Small intestine (tissue), 7 donors: ENCODE measurements at regions not wholly inside any gene's neighbourhood (a gene's known extent, or its start where the extent isn't known, plus 50 kb on each side); places are given as distances from the start of the nearest gene placed in this dataset.
A peak's percentile ranks its signal among the peaks of the same experiment; 100 is the strongest.

Source experiments
- DNase-seq, 2 donors: peaks; one replicate each; pipeline versions ENCODE4 v3.0.0 to v3.0.0-alpha.2; 2013
- FAIRE-seq: peaks from 2 replicates; lab custom pipeline; 2012; peaks lifted over from hg19 to GRCh38; lab: Jason Lieb, UNC
- H3K27ac ChIP-seq, 3 donors: one replicate each; pipeline ENCODE4 v1.5.1; 2013; ENCODE audit warnings: low read length in 2 of 3, mild to moderate bottlenecking in 2 of 3, control low read depth in 1 of 3, inconsistent platforms in 1 of 3, low read depth in 1 of 3, moderate library complexity in 1 of 3
- H3K27me3 ChIP-seq, 3 donors: one replicate each; pipeline ENCODE4 v1.6.1; 2013; ENCODE audit warnings: low read length in 3 of 3, inconsistent platforms in 1 of 3; ENCODE audit not compliant: control insufficient read depth in 3 of 3, insufficient read depth in 3 of 3
- H3K36me3 ChIP-seq, 3 donors: one replicate each; pipeline ENCODE4 v1.6.1; 2013; ENCODE audit warnings: low read length in 3 of 3, inconsistent platforms in 1 of 3, low read depth in 1 of 3, mild to moderate bottlenecking in 1 of 3, moderate library complexity in 1 of 3; ENCODE audit not compliant: control insufficient read depth in 3 of 3, insufficient read depth in 2 of 3
- H3K4me1 ChIP-seq, 3 donors: one replicate each; pipeline ENCODE4 v1.6.1; 2013; ENCODE audit warnings: low read length in 2 of 3, inconsistent platforms in 1 of 3, low read depth in 1 of 3, mild to moderate bottlenecking in 1 of 3, moderate library complexity in 1 of 3; ENCODE audit not compliant: control insufficient read depth in 3 of 3, insufficient read depth in 2 of 3
- H3K4me3 ChIP-seq, 3 donors: one replicate each; pipeline ENCODE4 v1.5.1; 2013; ENCODE audit warnings: low read length in 3 of 3, control low read depth in 1 of 3, inconsistent platforms in 1 of 3, low read depth in 1 of 3, mild to moderate bottlenecking in 1 of 3, moderate library complexity in 1 of 3
- H3K9me3 ChIP-seq, 2 donors: one replicate each; pipeline ENCODE4 v1.6.1; 2013; ENCODE audit warnings: low read depth in 1 of 2, low read length in 1 of 2; ENCODE audit not compliant: control insufficient read depth in 2 of 2, insufficient read depth in 1 of 2
- WGBS, 3 donors: extraction: QIAGEN DNeasy Blood & Tissue Kit; methylation state at CpG; one replicate each; pipeline ENCODE4 v1.1.7; 2013; 5-methylcytosine and 5-hydroxymethylcytosine counted together
- donor health status: healthy with polysubstance abuse.
- donor health status: control.
- donor health status: control.
- donor health status: Bipolar disorder and iron deficiency.
- donor health status: healthy.

DNA sequence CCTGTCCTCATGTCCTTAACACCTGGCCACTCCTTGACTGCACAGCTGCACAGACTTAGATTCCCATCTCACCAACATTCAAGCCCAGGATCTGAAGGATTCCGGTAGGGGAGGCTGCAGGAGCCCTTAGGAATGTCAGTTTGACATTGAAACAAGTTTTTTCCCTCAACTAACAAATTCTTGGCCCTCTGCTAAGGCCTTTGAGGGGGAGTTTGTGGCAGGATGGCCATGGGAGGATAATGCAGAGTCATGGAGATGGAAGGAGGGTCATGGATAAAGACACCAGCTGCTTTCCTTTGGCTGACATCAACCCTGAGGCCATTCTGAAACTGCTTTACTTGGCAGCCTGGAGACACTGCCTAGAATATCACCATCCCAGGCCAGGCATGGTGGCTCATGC, 63.4 kb upstream of the PPP2R5A start:
- DNase-seq, result no peak
- no peak overlapping the region for H3K4me3 ChIP-seq
- FAIRE-seq, result no peak
- H3K27me3 ChIP-seq, result no peaks in the 10 kb centered on the region
- H3K27ac ChIP-seq, result no peak overlapping the region
- WGBS, 3 donors, result 72 to 88% (median 86%) methylated on average over 1 of the region's 1 CpG
- H3K4me1 ChIP-seq, result peaks cover 0 to 16% (median 5%) of the 10 kb centered on the region in 3 donors
- no peaks in the 10 kb centered on the region for H3K9me3 ChIP-seq
- no peaks in the 10 kb centered on the region for H3K36me3 ChIP-seq

DNA sequence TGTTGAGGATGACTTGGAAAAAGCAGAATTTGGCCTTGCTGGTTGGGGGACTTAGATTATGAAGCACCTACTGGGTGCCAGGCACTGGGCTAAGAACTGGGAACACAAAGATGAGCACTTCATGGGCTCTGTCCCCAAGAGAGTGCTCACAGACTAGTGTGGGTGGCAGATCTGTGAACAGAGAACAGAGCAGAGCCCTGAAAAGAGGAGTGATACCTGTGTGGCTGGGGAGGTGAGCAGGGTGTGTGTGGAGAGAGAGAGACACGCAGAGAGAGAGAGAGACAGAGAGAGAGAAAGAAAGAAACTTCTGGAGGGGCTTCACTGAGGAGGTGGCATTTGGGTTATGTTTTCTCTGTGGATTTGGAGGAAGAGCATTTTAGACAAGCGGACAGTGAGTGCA, 61.1 kb upstream of the PPP2R5A start:
- WGBS, 3 donors, result 88 to 92% (median 91%) methylated on average over 2 of the region's 2 CpGs
- Histone ChIP-seq H3K27me3 (no peaks in the 10 kb centered on the region), H3K9me3 (no peaks in the 10 kb centered on the region), H3K36me3 (no peaks in the 10 kb centered on the region), H3K27ac (no peak overlapping the region), H3K4me3 (no peak overlapping the region), H3K4me1 (peaks cover 0 to 16% (median 2%) of the 10 kb centered on the region in 3 donors)
- DNase-seq (no peak), FAIRE-seq (no peak)

DNA sequence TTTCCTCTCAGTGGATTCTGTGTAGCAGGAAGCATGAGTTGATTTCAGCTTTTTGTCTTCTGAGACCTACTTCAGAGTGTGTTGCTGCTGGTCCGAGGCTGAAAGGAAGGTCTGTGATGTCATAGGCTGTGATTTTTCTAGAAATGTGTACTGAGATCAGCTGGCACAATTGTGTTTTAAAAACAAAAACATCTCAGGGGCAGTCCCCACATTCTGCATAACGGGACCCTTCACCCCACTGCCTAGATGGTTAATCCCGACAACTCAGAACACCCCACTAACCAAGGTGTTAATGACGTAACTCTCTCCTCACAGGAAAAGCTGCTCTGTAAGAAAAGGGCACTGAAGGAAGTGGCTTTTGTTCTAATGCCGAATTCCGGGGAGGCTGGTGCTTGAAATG, 59.8 kb upstream of the PPP2R5A start:
- FAIRE-seq (no peak), DNase-seq (no peak)
- WGBS, 3 donors, result 49 to 80% (median 57%) methylated on average over 6 of the region's 6 CpGs
- Histone ChIP-seq H3K4me1 (peaks cover 2 to 8% (median 4%) of the 10 kb centered on the region in 3 donors), H3K27me3 (no peaks in the 10 kb centered on the region), H3K36me3 (no peaks in the 10 kb centered on the region), H3K4me3 (no peak overlapping the region), H3K27ac (no peak overlapping the region), H3K9me3 (no peaks in the 10 kb centered on the region)

DNA sequence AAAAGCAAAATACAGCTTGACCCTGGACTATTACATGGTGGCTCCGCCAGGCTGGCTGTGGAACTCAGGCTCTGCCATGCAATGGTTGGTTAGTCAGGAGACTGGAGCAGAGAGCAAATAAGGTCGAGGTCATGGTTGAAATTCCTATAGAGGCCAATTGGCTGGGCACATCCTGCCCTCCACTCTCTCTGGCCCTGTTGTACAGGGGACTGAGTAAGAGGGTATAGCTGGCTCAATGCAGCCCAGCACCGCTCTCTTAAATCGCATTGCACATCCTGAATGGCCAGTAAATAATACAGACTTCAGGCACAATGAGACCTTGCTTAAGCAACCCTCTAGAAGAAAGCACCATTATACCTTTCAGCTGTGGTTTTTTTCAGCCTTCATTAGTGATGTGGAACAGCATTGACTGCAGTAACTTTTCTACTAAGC, 59.3 kb upstream of the PPP2R5A start:
- Histone ChIP-seq H3K4me3 (no peak overlapping the region), H3K4me1 (peaks cover 2 to 8% (median 4%) of the 10 kb centered on the region in 3 donors), H3K9me3 (no peaks in the 10 kb centered on the region), H3K27me3 (no peaks in the 10 kb centered on the region), H3K36me3 (no peaks in the 10 kb centered on the region), H3K27ac (no peak overlapping the region)
- no peak for DNase-seq
- no peak for FAIRE-seq
- 87 to 91% (median 87%) methylated on average over 4 of the region's 4 CpGs for WGBS, 3 donors

DNA sequence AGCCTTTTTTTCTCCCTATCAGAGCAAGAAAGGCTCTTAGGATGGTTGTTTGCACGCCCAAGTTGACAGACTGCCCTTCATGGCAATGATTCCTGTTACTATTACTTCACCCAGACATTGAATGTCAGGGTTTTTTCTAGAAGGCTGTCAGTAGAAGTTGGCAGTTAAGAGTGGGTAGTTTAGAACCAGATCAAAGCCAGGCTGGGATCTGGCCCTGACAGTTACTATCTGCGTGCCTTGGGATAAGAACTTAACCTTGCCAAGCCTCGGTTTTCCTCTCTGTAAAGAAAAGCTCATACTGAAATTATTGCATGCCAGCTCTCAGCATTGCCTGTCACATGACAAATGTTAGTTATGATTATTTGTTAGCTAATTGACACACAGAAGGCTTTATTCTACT, 58.7 kb upstream of the PPP2R5A start:
- FAIRE-seq (no peak), DNase-seq (no peak)
- Histone ChIP-seq H3K9me3 (no peaks in the 10 kb centered on the region), H3K36me3 (no peaks in the 10 kb centered on the region), H3K27me3 (no peaks in the 10 kb centered on the region), H3K4me1 (peaks cover 2 to 8% (median 4%) of the 10 kb centered on the region in 3 donors), H3K4me3 (no peak overlapping the region), H3K27ac (no peak overlapping the region)
- WGBS, 3 donors, result 92% methylated on average over 3 of the region's 3 CpGs

DNA sequence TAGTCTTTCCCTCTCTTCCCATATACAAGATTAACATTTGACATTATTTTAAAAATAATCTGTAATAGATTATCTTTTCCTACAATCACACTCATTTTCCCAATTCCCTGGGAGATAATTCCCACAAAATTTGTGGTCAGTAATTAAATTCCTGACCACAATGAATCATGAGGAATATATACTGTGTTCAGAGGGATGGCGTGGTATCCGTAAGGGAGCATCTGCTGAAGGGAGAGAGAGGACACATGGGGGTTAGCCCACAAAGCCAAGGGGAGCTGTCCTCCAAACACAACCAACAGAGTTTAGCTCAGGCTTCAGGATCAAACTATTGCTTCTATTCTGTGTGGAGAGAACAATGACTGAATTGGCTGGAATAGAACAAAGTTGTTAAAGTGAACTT, 57.1 kb upstream of the PPP2R5A start:
- 96 to 100% (median 96%) methylated on average over 2 of the region's 2 CpGs for WGBS, 3 donors
- H3K27ac ChIP-seq, result no peak overlapping the region
- H3K36me3 ChIP-seq, result no peaks in the 10 kb centered on the region
- no peak for FAIRE-seq
- H3K4me3 ChIP-seq, result no peak overlapping the region
- H3K4me1 ChIP-seq, result peaks cover 2 to 8% (median 4%) of the 10 kb centered on the region in 3 donors
- no peaks in the 10 kb centered on the region for H3K9me3 ChIP-seq
- DNase-seq, result no peak
- no peaks in the 10 kb centered on the region for H3K27me3 ChIP-seq

DNA sequence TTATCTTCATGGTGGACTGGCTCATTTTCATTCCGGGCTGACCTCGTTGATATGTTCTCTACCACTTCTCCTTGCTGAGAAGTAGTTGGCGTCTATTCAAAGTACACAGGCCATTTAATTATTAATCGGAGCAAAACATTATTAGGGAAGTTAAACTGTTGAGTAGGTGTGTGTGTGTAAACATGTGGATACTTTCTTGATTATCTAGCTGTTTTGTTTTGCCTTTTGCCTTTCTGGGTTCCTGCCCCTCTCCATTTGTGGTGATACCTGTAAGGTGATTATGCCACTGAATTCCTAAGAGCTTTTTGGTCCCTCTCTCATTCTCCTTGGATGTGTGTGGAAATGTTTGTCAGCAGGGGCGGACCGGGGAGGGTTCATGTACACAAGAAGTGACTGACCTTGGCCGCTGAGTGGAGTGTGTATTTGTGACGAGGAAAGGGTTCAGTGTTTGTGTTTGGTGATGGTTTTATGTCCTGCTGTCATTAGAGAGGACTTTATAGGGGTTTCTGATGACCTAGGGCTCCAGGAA, 56.6 kb upstream of the PPP2R5A start:
- H3K36me3 ChIP-seq, result no peaks in the 10 kb centered on the region
- no peaks in the 10 kb centered on the region for H3K27me3 ChIP-seq
- H3K4me1 ChIP-seq, result peaks cover 2 to 8% (median 4%) of the 10 kb centered on the region in 3 donors
- no peak for FAIRE-seq
- peak; percentile 64 to 91 for DNase-seq
- 18 to 55% (median 34%) methylated on average over 8 of the region's 8 CpGs for WGBS, 3 donors
- H3K9me3 ChIP-seq, result no peaks in the 10 kb centered on the region
- no peak overlapping the region for H3K4me3 ChIP-seq
- H3K27ac ChIP-seq, result peak overlapping the region in 2 of 3 donors; percentile 11 to 74

DNA sequence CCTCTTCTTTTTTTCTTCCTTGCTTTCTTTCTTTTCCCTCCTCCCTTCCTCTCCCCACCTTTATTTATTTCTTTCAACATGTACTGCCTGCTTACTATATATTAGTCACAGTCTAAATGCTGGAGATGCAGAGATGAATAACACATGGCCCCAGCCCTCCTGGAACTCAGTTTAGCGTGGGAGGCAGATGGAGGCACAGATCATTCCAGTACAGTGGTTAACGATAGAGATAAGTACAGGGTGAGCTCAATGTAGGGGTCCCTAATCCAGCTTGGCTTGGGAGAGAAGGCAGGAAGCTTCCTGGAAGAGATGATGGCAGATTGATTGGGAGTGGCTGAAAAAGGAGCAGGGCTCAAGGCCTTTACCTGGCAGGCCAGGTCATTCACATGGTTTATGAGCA, 55.6 kb upstream of the PPP2R5A start:
- 70 to 75% (median 73%) methylated on average over 2 of the region's 2 CpGs for WGBS, 3 donors
- FAIRE-seq, result no peak

DNA sequence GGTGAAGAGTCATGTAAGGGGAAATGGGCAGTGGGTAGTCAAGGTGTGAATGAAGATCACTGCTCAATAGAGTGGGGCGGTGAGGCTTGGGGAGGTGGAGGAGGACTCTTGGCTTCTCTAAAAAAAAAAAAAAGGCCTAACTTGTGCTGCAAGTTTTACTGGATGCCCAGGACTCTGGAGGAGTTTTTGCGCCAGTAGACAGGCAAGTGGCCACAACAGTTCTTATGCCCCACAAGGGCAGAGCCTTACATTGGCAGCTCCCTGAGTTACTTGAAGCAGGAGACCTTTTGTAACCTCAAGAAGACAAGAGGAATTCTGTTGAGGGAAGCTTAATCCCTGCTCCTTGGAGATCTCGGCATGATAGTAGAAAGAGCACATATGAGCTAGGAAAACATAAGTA, 54.9 kb upstream of the PPP2R5A start:
- Histone ChIP-seq H3K4me1 (peaks cover 2 to 8% (median 6%) of the 10 kb centered on the region in 3 donors), H3K4me3 (no peak overlapping the region), H3K9me3 (no peaks in the 10 kb centered on the region), H3K27ac (no peak overlapping the region), H3K27me3 (no peaks in the 10 kb centered on the region), H3K36me3 (no peaks in the 10 kb centered on the region)
- WGBS, 3 donors, result 95 to 97% (median 96%) methylated on average over 3 of the region's 3 CpGs
- DNase-seq (no peak), FAIRE-seq (no peak)

More for the DNA sequence above, 55.6 kb upstream of the PPP2R5A start:
- no peaks in the 10 kb centered on the region for H3K27me3 ChIP-seq
- H3K36me3 ChIP-seq, result no peaks in the 10 kb centered on the region
- no peaks in the 10 kb centered on the region for H3K9me3 ChIP-seq
- no peak overlapping the region for H3K27ac ChIP-seq
- no peak overlapping the region for H3K4me3 ChIP-seq
- H3K4me1 ChIP-seq, result peaks cover 2 to 8% (median 4%) of the 10 kb centered on the region in 3 donors
- no peak for DNase-seq
